Subcutaneous abdominal adipose tissue (tissue), 5 donors: ENCODE measurements at regions not wholly inside any gene's neighbourhood (a gene's known extent, or its start where the extent isn't known, plus 50 kb on each side); places are given as distances from the start of the nearest gene placed in this dataset.

Source experiments
- H3K27ac ChIP-seq: one replicate; pipeline ENCODE4 v1.7.0; 2013; ENCODE audit warnings: low read depth, mild to moderate bottlenecking, inconsistent platforms, low read length, moderate library complexity
- H3K27me3 ChIP-seq, 5 donors: one replicate each; pipeline ENCODE4 v1.7.0; 2013; ENCODE audit warnings: low read length in 5 of 5, inconsistent platforms in 1 of 5; ENCODE audit not compliant: control insufficient read depth in 5 of 5, insufficient read depth in 4 of 5
- H3K36me3 ChIP-seq, 5 donors: one replicate each; pipeline ENCODE4 v1.7.0; 2013; ENCODE audit warnings: low read length in 5 of 5; ENCODE audit not compliant: control insufficient read depth in 5 of 5, insufficient read depth in 5 of 5
- H3K4me1 ChIP-seq, 5 donors: one replicate each; pipeline ENCODE4 v1.7.0; 2013; ENCODE audit warnings: low read length in 5 of 5, mild to moderate bottlenecking in 3 of 5, moderate library complexity in 1 of 5; ENCODE audit not compliant: control insufficient read depth in 5 of 5, insufficient read depth in 5 of 5
- H3K4me3 ChIP-seq, 5 donors: one replicate each; pipeline ENCODE4 v1.7.0; 2013; ENCODE audit warnings: low read length in 5 of 5, low read depth in 1 of 5
- H3K9ac ChIP-seq, 5 donors: one replicate each; pipeline ENCODE4 v1.7.0; 2013; ENCODE audit warnings: low read length in 5 of 5, mild to moderate bottlenecking in 4 of 5, moderate library complexity in 3 of 5
- H3K9me3 ChIP-seq, 5 donors: one replicate each; pipeline ENCODE4 v1.7.0; 2013; ENCODE audit warnings: low read length in 5 of 5; ENCODE audit not compliant: control insufficient read depth in 5 of 5
- donor health status: healthy.
- donor health status: healthy.
- donor health status: healthy.
- donor health status: healthy.
- donor health status: healthy.

- no peak overlapping the region for H3K4me3 ChIP-seq
- no peak overlapping the region for H3K9ac ChIP-seq
- H3K36me3 ChIP-seq = no peaks in the 10 kb centered on the region
- no peak overlapping the region for H3K27ac ChIP-seq
- no peaks in the 10 kb centered on the region for H3K9me3 ChIP-seq
- no peaks in the 10 kb centered on the region for H3K4me1 ChIP-seq
- H3K27me3 ChIP-seq = no peaks in the 10 kb centered on the region
Observed at GRCh38 chr7:115410434-115410820, 488.5 kb downstream of the MDFIC start.

DNA sequence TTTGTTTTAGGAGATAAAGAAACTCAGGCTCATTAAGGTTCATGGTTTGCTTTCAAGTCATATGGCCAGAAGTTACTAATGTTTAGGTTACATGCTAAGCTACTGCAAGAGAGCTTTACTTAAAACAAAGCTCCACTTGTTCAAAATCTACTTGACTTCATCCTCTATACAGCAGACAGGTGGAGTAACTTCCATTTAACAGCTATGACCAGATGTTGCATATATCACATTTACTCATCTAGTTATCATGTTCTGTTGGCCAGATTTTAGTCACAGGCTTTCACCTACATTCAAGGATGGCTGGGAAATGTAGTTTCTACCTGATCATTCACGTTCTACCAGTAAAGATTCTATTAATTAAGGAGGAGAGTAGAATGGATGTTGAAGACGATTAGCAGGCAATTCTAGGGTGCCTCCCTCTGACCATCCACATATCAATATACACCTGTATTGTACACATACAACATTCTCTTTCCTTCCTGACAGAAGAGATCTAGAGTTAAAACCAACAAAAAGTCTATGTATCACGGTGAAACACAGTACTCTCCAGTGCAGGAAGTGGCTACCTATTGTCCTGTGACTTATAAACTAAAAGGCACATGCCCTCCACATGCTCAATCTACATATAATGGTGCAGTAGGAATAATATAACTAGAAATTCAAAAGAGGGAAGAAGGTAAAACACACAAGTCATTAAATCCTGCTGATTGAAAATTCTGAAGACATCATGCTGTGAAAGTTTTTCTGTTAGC, 488.0 kb downstream of the MDFIC start:
- H3K9ac ChIP-seq = no peak overlapping the region
- no peak overlapping the region for H3K27ac ChIP-seq
- no peaks in the 10 kb centered on the region for H3K9me3 ChIP-seq
- H3K27me3 ChIP-seq = no peaks in the 10 kb centered on the region
- no peaks in the 10 kb centered on the region for H3K4me1 ChIP-seq
- H3K36me3 ChIP-seq = no peaks in the 10 kb centered on the region
- H3K4me3 ChIP-seq = no peak overlapping the region

DNA sequence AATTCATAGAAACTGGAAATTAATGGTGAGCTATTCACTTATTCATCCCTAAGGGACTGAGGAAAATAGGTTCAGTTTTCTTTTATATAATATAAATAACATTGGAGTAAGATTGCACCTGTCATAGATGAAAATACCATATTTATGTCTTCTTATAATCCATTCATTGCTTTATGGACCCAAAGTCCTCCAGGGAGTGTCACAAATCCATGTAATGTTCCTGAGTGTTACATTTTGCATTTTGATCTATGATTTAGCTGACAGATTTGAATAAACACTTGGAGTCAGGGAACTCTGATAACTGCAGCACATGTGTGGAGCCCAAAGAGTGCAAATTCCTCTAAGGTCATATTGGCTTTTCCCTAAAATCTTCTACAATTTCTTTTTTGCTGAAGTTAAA, 484.3 kb downstream of the MDFIC start:
- H3K9me3 ChIP-seq = peaks cover 0 to 4% (median 0%) of the 10 kb centered on the region in 5 donors
- H3K36me3 ChIP-seq = no peaks in the 10 kb centered on the region
- H3K9ac ChIP-seq = no peak overlapping the region
- no peaks in the 10 kb centered on the region for H3K27me3 ChIP-seq
- no peaks in the 10 kb centered on the region for H3K4me1 ChIP-seq
- no peak overlapping the region for H3K4me3 ChIP-seq
- no peak overlapping the region for H3K27ac ChIP-seq

DNA sequence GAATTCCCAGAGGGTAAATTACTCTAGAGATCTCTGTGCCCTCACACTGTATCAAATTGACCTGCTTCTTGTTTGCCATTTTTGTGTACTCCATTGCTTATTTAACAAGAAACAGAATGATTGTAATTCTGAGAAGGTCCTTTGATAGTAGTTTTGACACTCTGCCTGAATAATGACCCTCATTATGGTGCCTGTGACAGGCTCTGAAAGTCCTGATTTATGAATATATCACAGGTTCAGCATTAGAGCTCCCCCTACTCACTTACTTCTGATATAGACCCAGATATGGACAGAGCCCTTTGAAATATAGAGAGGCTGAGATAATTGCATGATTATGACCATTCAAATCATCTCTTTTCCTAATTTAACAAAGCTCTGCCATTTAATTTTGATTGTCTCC, 465.2 kb downstream of the MDFIC start:
- Histone ChIP-seq H3K27ac (no peak overlapping the region), H3K27me3 (no peaks in the 10 kb centered on the region), H3K4me3 (no peak overlapping the region), H3K9ac (no peak overlapping the region), H3K9me3 (no peaks in the 10 kb centered on the region), H3K36me3 (no peaks in the 10 kb centered on the region), H3K4me1 (no peaks in the 10 kb centered on the region)

- no peaks in the 10 kb centered on the region for H3K4me1 ChIP-seq
- H3K27me3 ChIP-seq = no peaks in the 10 kb centered on the region
- no peak overlapping the region for H3K4me3 ChIP-seq
- H3K9me3 ChIP-seq = no peaks in the 10 kb centered on the region
- no peak overlapping the region for H3K9ac ChIP-seq
- no peaks in the 10 kb centered on the region for H3K36me3 ChIP-seq
- no peak overlapping the region for H3K27ac ChIP-seq
Observed at GRCh38 chr7:115379321-115379720, 457.4 kb downstream of the MDFIC start.

GRCh38 chr7:115368998-115369397, 447.1 kb downstream of the MDFIC start:
- Histone ChIP-seq H3K9ac (no peak overlapping the region), H3K9me3 (peaks cover 0 to 5% (median 0%) of the 10 kb centered on the region in 5 donors), H3K36me3 (no peaks in the 10 kb centered on the region), H3K27ac (no peak overlapping the region), H3K4me1 (no peaks in the 10 kb centered on the region), H3K27me3 (no peaks in the 10 kb centered on the region), H3K4me3 (no peak overlapping the region)

DNA sequence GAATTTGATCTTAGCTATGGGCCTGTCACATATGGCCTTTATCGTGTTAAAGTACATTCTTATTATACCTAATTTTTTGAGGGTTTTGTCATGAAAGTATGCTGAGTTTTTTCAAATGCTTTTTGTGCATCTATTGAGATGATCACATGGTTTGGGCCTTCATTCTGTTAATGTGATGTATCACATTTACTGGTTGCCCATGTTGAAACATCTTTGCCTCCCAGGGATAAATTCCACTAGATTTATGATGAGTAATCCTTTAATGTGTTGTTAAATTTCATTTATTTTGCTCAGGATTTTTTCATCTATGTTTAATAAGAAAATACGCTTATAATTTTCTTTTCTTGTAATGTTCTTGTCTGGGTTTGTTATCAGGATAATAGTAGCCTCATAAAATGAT, 442.0 kb downstream of the MDFIC start:
- H3K4me1 ChIP-seq = no peaks in the 10 kb centered on the region
- H3K36me3 ChIP-seq = no peaks in the 10 kb centered on the region
- no peak overlapping the region for H3K9ac ChIP-seq
- H3K27ac ChIP-seq = no peak overlapping the region
- no peak overlapping the region for H3K4me3 ChIP-seq
- no peaks in the 10 kb centered on the region for H3K27me3 ChIP-seq
- peaks cover 0 to 5% (median 0%) of the 10 kb centered on the region in 5 donors for H3K9me3 ChIP-seq

DNA sequence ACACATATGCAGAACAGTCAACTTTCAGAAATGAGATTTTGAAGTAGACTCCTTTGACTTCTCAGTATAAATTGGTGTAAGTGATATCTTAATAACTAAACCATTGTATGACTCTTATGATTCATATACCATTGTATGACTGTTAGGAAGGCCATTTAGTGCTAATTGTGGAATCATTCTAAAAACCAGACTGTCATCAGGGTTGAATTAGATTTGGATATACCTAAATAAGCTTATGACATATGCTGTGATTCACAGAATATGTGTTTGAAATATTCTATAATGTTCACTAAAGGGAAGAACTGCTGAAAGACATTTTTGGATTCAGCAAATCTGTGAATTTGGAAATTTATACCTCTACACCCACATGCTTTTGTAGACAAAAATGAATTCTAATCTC, 438.1 kb downstream of the MDFIC start:
- no peak overlapping the region for H3K27ac ChIP-seq
- no peaks in the 10 kb centered on the region for H3K9me3 ChIP-seq
- H3K27me3 ChIP-seq = no peaks in the 10 kb centered on the region
- no peak overlapping the region for H3K9ac ChIP-seq
- H3K4me3 ChIP-seq = no peak overlapping the region
- H3K36me3 ChIP-seq = no peaks in the 10 kb centered on the region
- no peaks in the 10 kb centered on the region for H3K4me1 ChIP-seq

DNA sequence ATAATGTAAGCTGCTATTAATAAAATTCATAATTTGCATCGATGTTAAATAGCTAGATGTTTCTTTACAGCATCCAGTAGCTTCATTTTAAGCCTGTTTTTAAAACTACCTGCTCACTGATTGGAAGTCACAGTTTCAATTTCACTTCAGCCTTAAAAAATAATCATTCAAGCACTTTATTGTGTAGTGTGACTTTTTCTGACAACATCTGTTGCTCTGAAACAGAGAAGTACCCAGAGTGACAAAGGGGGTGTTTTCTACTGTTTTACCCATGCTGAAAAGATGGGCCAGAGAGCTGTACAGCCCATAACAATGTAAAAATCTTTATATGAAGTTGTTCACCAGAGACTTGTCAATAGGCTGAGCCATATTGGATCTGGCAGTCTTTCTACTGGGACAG, 437.2 kb downstream of the MDFIC start:
- Histone ChIP-seq H3K9ac (no peak overlapping the region), H3K27ac (no peak overlapping the region), H3K9me3 (no peaks in the 10 kb centered on the region), H3K27me3 (no peaks in the 10 kb centered on the region), H3K36me3 (no peaks in the 10 kb centered on the region), H3K4me3 (no peak overlapping the region), H3K4me1 (no peaks in the 10 kb centered on the region)

DNA sequence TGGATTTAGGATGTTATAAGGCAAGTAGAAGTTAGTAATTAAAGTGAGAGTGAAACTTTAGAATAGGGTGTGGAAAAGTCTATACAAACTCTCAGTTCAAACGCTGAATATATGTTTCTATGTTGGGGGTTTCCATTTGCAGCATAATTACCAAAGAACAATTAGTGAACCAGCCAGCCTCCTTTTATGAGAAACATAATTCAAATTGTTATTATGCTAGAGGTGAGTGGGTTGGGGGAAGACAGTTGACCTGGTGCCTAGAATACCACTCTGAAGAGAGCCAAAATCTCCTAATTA, 435.8 kb downstream of the MDFIC start:
- no peaks in the 10 kb centered on the region for H3K4me1 ChIP-seq
- H3K27me3 ChIP-seq = no peaks in the 10 kb centered on the region
- no peak overlapping the region for H3K27ac ChIP-seq
- no peaks in the 10 kb centered on the region for H3K36me3 ChIP-seq
- no peak overlapping the region for H3K9ac ChIP-seq
- no peak overlapping the region for H3K4me3 ChIP-seq
- H3K9me3 ChIP-seq = no peaks in the 10 kb centered on the region
